ENCODE measurements at regions not wholly inside any gene's neighbourhood (a gene's known extent, or its start where the extent isn't known, plus 50 kb on each side); places are given as distances from the start of the nearest gene placed in this dataset.

GRCh38 chr5:61263561-61264272, 68.3 kb upstream of the ZSWIM6 start:
- no peak for DNase-seq (ENCODE audit: low read depth)

GRCh38 chr5:61264273-61264661, 67.8 kb upstream of the ZSWIM6 start:
- DNase-seq (ENCODE audit: low read depth) = no peak

- no peak for DNase-seq (ENCODE audit: low read depth)
Observed at GRCh38 chr5:61267116-61267515, 64.9 kb upstream of the ZSWIM6 start.

GRCh38 chr5:61268871-61269270, 63.2 kb upstream of the ZSWIM6 start:
- no peak for DNase-seq (ENCODE audit: low read depth)

GRCh38 chr5:61270510-61271165, 61.4 kb upstream of the ZSWIM6 start:
- DNase-seq (ENCODE audit: low read depth) = no peak

GRCh38 chr5:61272688-61273087, 59.4 kb upstream of the ZSWIM6 start:
- no peak for DNase-seq (ENCODE audit: low read depth)

- no peak for DNase-seq (ENCODE audit: low read depth)
Observed at GRCh38 chr5:61273279-61273975, 58.6 kb upstream of the ZSWIM6 start.

GRCh38 chr5:61274511-61274911, 57.5 kb upstream of the ZSWIM6 start:
- no peak for DNase-seq (ENCODE audit: low read depth)

GRCh38 chr5:61275841-61276240, 56.2 kb upstream of the ZSWIM6 start:
- peak; percentile 90 for DNase-seq (ENCODE audit: low read depth)

- peak; percentile 51 for DNase-seq (ENCODE audit: low read depth)
Observed at GRCh38 chr5:61277190-61277589, 54.9 kb upstream of the ZSWIM6 start.

GRCh38 chr5:61277781-61278180, 54.3 kb upstream of the ZSWIM6 start:
- peak; percentile 19 for DNase-seq (ENCODE audit: low read depth)

GRCh38 chr5:61279725-61280124, 52.3 kb upstream of the ZSWIM6 start:
- DNase-seq (ENCODE audit: low read depth) = no peak

GRCh38 chr5:61280205-61280604, 51.9 kb upstream of the ZSWIM6 start:
- peak; percentile 94 for DNase-seq (ENCODE audit: low read depth)

GRCh38 chr5:61280761-61281427, 51.2 kb upstream of the ZSWIM6 start:
- peak; percentile 15 for DNase-seq (ENCODE audit: low read depth)

GRCh38 chr5:61281686-61282085, 50.4 kb upstream of the ZSWIM6 start:
- DNase-seq (ENCODE audit: low read depth) = no peak
